ENCODE measurements at regions not wholly inside any gene's neighbourhood (a gene's known extent, or its start where the extent isn't known, plus 50 kb on each side); places are given as distances from the start of the nearest gene placed in this dataset.
"Not testable (repeated sequence)": the region's sequence is repeated elsewhere in the genome, so short reads cannot be mapped to it uniquely, and the experiment has no call there.

DNA sequence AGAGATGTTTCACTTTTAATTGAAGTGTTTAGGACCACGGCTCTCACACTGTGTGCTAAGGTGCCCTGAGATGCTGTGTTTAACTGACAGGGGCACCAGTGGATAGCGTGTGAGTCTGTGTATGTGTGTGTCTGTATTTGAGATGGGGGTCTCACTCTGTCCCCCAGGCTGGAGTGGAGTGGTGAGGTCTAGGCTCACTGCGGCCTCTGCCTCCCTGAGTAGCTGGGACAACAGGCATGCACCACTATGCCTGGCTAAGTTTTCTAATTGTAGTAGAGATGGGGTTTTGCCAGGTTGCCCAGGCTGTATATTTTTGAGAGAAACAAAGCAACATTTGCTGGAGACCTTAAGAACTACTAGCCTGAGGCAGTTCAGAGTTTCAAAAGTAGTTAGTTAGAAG is 80.6 kb upstream of the ZNF337 start:
- not testable (repeated sequence) for TF ChIP-seq CTCF (IDR thresholded peaks at IDR 0.05; ENCODE audit: low read depth, low read length, poor library complexity, severe bottlenecking); EZH2phosphoT487 (IDR thresholded peaks at IDR 0.05; ENCODE audit: borderline replicate concordance, low read length)
